Stimulated activated naive CD4-positive, alpha-beta T cell (primary cell): ENCODE measurements at regions not wholly inside any gene's neighbourhood (a gene's known extent, or its start where the extent isn't known, plus 50 kb on each side); places are given as distances from the start of the nearest gene placed in this dataset.

Source experiments
- DNase-seq, 6 experiments: peaks; one replicate each; lab custom pipeline; 2025; lab: John Stamatoyannopoulos, UW

DNA sequence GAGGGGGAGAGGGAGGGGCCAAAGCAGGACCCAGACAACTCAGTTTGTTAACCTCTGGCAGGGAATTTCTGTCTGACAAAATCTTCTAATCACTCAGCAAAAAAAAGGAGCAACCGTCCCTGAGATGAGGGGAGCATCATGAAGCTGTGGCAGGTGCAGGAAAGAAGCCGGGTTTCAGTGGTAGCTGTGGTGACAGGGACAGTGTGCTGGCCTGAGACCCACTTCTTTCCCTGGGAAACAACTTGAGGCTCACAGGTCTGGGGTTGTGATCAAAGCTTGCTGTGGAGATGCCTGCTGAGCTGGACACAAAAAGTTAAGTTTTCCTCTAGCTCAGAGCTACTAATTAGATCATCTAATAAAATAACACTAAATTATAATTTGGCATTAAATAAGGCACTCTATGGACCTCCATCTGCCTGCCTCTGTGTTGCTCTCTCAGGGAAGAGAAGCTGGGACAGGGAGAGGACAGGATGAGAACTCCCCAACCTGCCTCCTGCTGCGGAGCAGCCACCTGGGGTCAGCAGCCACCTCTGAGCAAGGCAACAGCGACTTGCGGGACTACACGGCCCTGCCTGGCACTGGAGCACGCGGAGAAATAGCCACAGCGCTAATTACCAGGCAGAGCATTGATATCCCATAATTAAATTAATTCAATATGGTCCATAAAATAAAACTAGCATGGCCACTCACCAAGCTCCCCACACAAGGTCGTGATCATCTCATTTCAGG is 104.6 kb upstream of the TEX51 start:
- DNase-seq: no peak

DNA sequence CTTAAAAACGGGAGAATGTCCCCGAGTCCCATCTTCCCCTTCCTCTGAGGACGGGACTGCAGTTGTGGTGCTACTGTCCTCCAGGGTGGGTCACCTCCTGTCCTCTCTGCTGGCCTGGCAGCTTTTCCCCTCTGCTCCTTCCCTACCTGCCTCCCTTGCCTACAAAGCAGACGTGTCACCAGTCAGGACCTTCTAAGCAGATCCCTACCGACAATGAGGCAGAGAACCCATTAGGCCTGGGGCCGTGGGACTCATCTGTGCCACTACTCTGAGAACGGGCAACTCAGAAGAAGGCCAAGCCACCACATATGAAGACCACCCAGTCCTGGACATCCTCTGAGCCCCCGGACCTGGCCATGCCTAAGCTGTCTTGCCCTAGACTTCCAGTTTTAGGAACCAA is 103.0 kb upstream of the TEX51 start:
- DNase-seq: no peak

DNA sequence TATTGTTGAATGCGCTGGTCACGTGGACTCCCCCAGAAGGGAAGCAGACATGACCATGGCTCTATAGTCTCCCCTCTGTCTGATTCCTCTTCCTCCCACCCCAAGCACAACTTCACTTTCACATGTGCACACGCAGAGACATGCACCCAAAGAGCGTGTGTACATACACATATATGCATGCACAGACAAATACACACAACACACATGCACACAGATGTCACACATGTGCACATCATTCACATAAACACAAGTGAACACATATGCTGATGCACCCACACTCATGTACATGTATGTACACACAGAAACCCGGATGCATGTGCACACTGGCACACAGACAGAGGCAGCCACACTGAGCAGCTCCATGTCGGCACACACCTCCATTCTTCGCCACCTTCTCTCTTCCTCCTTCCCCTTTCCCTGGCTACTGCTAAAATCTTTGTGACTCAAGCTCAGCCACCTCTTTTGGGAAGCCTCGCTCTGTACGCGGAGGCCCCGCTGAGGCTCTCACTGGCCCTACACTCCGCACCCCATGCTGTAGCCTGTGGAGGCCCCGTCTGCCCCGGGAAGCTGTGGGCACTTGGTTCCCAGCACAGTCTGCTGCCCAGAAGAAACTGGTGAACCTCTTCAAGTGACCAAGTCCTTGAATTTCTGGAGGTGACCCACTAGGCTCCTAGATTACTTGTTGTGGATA is 101.6 kb upstream of the TEX51 start:
- no peak for DNase-seq

DNA sequence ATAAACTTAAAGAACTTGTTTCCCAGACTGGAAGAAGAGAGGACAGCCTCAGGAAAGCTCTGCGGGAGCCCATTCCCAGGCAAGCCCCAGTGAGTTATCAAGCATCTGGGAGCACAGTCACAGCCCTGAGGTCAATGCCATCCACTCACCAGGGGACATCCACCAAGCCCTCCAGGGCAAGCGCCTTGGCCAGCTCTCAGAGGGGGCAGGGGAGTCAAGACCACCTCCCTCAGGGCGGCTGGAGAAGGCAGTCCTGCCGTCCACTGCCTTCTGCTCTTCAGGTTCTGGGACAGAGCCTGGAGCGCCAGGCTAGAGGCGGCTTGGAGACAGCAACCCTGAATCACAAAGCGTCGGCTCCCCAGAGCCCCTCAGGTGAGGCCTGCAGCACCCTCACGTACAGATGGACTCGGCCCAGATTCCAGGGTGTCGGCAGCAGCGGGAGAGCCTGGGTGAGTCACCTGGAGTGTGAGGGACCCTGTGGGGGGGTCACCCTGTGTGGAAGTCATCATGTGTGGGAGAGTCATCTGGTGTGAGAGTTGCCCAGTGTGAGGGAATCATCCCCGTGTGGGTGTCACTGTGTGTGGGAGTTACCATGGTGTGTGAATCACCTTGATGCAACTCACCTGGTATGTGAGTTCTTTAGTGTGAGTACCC is 100.9 kb upstream of the TEX51 start:
- no peak for DNase-seq

DNA sequence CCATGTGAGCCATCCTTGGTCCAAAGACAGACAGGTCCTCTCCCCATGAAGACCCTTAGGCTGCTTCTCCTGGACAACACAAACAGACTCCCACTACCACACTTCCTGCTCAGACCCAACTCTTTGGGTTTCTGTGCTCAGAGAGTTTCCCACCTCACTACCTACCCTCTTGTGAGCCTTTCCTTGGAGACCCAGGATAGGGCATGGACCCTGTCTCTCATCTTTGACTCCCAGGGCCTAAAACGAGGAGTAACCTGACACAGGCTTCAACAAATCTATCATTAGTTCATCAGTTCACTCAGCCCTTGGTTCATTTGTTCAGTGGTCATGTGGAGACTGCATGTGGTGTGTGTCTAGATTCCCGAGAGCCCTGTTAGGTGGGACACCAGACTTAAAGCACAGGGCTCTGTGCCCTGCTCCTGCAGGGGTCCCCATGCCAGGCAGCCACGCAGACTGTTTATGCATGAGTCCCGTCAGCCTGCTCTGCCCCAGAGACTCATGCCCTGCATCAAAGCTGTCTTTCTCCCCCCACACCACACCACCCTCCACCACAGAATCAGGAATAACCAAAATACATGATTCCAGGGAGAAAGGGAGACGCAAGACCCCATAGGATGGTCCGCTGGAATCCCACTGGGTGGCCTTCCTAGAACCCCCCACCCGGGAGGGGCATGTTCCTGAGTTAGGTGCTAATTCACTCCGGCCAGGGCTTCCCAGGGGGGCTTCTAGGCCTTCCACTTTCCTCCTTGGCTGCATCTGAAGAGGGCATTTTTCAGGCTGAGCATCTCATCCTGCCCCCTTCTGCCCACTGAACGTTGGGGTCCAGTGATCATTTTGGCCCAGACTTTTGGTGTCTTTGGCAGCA is 100.2 kb upstream of the TEX51 start:
- no peak for DNase-seq

DNA sequence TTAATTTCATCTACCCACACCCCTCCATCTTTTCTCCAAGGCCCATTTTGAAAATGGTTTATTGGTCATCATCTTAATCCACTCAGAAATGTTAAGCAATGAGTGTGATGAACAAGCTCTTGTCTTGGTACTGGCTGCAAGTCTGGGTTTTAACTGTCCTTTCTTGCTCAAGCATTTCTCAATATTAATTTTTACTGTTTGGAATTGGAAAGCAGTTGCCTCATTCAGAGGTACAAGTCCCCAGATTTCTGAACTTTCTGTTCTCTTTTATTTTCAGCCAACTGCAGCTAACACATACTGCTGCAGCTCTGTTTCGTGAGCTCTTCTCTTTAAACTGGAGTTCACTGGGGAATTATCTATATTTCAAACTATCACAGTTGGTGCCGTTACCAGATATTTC is 99.4 kb upstream of the TEX51 start:
- no peak for DNase-seq

DNA sequence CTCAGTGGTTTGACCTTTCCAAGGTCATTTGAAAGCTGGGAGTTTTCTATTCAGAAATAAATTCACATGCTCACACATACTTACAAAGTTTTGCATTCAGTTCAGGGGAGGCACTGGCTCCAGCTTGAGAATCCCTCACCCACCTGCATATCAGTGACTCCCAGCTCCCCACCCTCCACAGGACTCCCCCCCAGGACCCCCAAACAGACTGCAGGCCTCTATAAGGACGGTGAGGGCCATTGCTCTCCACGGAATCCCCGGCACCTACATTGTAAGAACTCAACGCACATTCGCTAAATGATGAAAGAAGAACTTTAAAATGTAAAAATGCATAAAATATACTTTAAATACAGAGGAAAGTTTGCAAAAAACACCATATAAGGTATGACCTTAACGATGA is 97.2 kb upstream of the TEX51 start:
- DNase-seq: no peak

DNA sequence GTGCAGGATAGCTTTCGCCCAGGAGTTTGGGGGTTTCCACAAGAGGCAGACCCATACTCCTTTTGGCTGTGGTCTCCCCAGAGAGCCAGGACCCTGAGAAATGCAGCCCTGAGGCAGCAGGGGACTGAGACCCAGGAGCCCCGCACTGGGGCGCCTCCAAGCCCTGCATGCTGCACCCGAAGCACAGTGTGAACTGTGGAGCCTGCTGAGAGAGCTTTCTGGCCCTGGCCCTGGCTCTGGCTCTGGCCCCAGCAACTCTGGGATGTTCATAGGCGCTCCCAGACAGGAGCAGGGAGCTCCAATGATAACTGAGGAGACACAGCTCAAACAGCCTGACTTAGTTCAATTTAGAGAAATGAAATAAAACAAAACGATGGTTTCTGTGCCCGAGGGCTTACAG is 96.4 kb upstream of the TEX51 start:
- DNase-seq: no peak

DNA sequence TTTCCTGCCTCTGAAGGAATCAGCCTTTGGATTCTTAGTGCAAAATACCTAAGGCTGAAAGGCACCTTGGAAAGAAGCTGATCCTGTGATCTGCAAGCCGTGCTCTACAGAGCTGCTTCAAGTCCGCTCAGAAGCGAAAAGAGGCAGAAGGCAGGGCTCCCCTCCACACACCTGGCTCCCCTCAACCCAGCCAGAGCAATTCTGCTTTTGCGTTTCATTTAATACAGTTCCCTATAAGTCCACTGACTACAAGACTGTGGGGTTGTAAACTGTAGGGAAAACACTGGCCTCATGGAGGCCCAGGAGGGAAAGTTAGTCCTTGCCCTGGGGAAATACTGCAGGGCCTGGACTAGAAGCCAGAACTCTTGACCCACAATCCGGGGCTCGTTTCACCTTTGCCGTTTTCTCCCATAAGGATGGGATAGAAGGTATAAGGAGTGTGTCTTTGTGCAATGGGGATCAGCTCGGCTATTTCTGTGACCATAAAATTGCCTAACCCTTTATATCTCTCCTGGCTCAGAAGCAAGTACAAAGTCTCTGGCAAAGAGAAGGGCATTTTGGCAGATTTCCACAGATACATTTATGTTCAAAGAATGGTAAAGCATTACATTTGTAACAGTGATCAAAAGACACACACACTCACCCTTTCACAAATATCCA is 95.8 kb upstream of the TEX51 start:
- no peak for DNase-seq

DNA sequence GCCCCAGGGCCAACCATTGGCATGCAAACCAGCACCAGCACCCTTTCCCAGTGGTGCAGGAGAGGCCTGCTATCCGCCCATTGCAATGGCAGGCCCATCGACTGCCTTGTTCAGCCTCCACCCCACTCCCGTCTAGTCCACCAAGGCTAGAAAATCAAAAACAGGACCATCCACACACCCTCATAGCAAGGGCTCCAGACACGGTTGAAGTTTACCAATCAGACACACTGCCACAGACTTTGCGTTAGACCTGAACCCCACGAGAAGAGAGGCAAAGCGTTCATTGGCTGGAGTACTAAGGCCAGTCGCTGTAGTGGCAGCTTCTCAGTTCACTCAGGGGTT is 95.3 kb upstream of the TEX51 start:
- no peak for DNase-seq

DNA sequence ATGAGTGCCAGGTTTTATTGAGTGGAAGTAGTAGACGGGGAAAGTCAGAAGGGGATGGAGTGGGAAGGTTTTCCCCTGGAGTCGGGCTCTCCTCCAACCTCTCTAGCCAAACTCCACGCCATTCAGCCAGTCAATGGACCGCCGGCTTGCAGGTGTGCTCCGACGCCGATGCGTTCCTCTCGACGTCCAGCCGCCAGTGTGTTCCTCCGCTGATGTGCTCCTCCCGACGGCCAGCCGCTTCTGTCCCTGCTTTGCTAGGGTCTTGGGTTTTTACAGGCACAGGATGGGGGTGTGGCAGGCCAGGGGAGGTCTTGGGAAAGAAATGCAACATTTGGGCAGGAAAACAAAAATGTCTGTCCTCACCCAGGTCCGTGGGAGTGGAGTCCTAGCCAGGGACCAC is 94.3 kb upstream of the TEX51 start:
- no peak for DNase-seq

DNA sequence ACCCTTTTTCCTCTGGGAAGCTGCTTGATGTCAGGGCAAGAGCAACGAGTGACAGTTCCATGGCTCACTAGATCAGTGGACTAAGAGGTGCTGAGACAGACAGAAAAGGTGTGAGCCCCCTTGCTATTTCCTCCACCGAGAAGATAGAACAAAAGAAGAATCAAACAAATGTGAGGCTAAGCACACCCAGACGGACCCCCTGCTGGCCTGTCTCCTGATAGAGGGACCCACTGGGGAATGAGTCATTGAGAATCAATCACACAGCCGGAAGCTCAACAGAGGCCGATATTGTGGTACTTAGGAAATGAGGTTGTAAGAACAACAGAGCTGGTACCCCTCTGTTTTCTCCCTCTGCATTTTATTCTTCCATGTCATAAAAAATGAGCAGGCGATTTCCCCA is 89.8 kb upstream of the TEX51 start:
- DNase-seq: no peak

DNA sequence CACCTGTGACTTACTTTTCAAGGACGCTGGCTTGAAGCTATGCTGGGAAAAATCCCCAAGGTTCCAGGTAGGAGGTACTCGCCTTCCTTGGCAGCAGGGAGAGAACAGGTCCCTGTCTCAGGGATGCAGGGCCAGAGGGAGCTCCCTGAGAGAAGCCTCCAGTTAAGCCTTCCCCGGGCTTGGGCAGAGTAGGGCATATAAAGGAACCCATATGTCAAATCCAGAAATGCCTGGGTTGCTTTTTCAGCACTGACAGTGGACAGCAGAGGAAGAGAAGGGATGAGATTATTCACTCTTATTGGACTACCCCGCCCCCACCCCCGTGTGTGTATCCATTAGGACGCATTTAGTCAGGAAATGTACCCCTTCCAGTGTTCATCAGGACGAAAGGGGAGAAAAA is 89.3 kb upstream of the TEX51 start:
- no peak for DNase-seq

DNA sequence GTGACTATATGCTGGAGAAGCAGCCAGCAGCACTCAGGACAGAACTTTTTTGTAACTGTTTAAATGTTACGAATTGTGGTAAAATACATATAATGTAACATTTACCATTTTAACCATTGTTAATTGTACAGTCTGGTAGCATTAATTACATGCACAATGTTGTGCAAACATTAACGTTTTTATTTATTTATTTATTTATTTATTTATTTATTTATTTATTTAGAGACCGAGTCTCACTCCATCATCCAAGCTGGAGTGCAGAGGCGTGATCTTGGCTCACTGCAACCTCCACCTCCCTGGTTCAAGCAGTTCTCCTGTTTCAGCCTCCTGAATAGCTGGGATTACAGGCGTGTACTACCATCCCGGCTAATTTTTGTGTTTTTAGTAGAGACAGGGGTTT is 88.7 kb upstream of the TEX51 start:
- no peak for DNase-seq

DNA sequence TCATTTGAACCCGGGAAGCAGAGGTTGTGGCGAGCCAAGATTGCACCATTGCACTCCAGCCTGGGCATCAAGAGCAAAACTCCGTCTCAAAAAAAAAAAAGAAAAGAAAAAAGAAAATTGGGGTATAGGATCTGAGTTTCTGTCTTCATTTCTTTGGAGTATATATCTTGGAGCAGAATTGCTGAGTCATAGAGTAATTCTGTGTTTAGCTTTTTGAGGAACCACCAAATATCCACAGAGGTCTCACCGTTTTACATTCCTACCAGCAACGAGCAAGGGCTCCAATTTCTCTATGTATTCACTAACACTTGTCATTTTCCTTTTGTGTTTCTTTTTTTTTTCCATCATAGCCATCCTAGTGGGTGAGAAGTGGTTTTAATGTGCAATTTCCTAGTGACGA is 87.6 kb upstream of the TEX51 start:
- DNase-seq: no peak

DNA sequence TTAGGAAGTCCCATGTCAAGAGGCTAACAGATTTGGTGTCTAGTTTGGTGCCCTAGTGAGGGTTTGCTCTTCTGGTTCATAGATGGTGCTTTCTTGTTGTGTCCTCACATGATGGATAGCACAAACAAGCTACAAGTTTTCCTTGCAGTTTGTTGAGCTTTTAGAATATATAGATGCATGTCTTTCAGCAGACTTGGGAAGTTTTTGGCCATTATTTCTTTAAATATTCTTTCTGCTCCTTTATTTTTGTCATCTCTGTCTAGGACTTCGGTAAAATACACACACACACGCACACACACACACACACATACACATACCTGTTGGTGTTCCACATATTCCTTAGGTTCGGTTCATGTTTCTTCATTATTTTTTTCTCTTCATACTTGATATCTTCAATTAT is 81.5 kb upstream of the TEX51 start:
- DNase-seq: no peak

DNA sequence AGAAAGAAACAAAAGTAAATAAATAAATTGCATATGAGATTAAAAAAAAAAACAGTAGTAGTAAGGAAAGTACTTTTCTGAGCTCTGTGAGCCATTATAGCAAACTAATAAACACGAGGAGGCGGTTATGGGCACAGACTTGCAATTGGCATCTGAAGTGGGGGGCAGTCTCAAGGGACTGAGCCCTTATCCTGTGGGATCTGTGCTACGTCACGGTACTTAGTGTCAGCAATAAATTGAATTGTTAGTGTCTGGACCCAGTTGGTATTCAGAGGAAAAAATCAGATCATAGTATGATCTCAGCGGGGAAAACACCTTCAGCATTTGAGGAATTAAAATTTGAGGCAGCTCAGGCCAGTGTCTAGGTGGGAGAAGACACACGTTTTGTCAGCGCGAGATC is 76.6 kb upstream of the TEX51 start:
- no peak for DNase-seq

DNA sequence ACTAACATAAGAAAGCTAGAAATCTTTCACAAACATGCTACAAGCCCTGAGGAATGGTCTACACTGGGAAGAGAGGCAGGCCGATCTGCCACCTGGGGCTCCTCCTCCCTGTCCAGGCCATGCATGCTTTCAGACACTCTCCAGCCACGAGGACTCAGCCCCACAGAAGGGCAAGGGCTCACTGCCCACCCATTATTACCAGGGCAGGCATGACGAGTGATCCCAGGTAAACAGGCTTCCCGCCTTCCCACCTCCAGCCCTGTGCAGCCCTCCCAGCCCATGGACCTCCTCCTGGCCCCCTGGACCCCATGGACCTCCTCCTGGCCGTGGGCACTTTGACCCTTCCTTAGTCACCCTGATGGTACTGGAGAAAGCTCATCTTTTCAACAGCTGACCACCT is 75.8 kb upstream of the TEX51 start:
- DNase-seq: no peak

DNA sequence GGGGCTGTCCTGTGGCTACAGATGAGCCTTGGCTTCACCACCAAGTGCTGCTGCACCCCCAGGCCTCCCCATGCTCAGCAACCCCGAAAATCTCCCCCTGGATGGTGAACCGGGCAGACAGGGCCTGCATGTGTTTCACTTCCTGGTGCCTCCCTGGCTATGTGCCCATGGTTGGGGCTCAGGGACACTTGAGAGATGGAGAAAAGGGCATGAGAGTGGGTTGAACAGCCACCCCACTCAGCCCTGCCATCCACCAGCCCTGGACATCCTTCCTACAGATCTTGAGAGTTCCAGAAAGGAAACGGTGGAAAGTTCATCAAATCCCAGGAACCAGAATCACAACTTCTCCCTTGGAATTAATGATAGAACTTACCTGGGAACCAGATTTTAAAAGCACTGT is 74.7 kb upstream of the TEX51 start:
- DNase-seq: no peak

DNA sequence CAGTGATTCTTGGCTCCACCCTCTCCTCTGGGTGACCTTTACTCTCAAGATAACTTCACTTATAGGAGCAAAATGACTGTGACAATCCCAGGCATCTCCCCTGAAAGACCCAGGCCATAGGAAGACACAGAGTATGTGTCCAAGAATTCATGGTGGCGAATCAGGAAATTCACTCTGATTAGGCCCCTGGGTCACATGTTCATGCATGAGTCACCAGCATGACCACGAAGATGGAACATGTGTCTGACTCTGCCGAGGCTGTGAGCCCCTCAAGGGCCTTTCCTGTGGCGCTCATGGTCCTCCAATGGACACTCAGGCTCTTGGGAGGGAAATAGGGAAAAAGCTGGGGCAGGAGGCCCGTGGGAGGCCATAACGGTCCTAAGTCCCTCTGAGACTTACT is 74.0 kb upstream of the TEX51 start:
- no peak for DNase-seq

DNA sequence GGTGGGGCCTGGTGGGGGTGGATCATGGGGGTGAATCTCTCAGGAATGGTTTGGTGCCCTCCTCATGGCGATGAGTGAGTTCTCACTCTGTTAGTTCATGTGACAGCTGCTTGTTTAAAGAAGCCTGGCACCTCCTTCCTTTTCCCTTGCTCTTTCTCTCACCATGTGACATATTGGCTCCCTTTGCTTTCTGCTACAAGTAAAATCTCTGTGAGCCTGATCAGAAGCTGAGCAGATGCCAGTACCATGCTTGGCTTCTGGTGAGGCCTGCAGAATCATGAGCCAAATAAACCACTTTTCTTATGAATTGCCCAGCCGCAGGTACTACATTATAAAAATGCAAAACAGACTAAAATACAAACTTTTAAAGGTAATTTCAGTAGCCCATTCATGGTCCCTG is 73.4 kb upstream of the TEX51 start:
- DNase-seq: no peak

DNA sequence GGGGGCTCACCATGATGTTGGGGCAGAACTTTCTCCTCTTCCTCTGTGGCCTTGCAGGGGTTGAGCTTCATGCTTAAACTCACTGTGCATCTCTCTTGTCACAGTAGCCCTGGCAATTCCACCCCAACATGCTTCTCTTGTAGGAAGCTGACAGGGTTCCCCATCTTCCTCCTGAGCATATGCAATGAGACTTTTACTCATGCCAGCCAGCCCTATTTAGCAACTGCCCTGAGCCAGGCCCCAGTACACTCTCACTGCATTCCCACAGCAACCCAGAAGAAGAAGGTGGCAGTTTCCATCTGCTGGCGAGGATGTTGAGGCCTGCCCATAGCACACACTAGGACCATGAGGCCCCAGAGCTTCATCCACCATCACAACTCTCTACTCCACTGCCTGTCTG is 72.2 kb upstream of the TEX51 start:
- DNase-seq: no peak
